ENCODE measurements at regions not wholly inside any gene's neighbourhood (a gene's known extent, or its start where the extent isn't known, plus 50 kb on each side); places are given as distances from the start of the nearest gene placed in this dataset.
"Not testable (repeated sequence)": the region's sequence is repeated elsewhere in the genome, so short reads cannot be mapped to it uniquely, and the experiment has no call there.

DNA sequence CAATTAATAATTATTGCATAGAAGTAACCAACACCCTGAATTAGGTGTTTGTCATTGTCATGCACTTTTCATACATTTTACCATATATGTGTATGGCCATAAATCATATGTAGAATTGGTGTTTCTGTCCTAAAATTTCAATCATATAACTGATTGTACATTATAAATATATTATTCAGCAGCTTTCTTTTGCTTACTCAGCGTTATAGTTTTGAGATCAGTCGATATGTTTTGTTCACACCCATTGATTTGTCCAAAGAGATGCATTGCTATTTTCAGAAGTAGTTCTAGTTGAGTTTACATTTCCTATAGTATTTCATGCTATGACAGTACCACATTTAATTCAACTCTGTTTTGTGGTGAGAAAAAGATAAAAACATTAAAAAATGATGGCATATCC, 50.5 kb upstream of the PARP4 start:
- no peak for DNase-seq

DNA sequence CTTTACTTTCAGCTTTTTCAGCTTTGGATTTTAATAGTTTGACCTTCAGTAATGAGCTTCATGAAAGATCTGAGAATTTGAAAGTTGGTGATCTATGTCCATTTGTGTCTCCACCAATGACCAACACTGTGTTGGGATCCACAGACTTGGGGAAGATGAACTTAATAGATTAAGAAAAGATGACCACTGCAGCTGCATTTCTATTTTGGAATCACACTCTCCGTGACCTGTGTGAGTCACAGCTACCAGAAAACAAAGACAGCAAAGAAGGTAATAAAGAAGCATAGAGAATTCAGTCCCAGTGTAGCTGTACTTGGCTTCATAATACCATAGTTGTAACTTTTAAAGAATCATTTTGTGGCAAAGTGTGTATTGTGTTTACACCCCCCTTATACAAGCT, 51.4 kb upstream of the PARP4 start:
- not testable (repeated sequence) for DNase-seq

DNA sequence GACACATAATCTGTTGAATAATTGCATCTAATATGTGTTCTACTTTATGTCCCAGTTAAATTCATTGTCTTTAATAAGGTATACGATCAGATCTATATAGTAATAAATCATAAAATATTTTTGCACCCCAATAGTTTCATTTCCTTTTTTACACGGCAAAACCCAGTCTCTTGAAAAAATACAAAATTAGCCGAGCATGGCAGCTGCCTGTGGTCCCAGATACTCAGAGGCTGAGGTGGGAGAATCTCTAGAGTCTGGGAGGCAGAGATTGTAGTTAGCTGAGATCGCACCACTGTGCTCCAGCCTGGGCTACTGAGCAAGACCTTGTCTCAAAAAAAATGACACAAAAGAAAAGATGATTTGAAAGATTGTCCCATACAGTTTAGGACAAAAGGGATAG, 52.3 kb upstream of the PARP4 start:
- DNase-seq = no peak

DNA sequence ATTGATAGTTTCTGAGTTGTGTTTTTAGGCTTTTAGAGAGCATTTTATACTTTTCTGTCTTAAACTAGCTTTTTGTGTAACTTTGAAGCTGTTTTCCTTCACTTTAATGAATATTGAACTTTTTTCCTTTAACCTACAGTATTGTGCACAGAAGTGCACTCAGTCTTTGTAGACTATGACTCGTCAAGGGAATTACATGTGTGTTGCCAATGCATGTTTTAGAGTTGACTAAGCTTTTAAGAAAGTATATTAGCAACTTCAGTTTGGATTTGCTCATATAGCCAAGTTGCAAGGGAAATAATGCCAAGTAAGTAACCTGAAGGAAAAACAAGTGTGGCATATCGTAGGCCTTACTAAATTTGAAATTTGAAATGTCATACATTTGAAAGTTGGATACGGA, 55.0 kb upstream of the PARP4 start:
- not testable (repeated sequence) for DNase-seq

DNA sequence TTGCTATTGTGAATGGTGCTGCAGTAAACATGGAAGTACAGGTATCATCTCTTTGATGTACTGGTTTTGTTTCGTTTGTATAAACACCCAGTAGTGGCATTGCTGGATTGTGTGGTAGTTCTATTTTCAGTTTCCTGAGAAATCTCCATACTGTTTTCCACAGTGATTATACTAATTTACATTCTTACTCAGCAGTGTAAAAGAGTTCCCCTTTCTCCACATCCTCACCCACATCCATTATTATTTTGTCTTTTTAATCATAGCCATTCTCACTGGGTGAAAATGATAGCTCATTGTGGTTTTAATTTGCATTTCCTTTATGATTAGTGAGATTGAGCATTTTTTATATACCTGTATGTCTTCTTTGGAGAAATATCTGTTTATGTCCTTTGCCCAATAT, 62.3 kb upstream of the PARP4 start:
- DNase-seq = no peak

DNA sequence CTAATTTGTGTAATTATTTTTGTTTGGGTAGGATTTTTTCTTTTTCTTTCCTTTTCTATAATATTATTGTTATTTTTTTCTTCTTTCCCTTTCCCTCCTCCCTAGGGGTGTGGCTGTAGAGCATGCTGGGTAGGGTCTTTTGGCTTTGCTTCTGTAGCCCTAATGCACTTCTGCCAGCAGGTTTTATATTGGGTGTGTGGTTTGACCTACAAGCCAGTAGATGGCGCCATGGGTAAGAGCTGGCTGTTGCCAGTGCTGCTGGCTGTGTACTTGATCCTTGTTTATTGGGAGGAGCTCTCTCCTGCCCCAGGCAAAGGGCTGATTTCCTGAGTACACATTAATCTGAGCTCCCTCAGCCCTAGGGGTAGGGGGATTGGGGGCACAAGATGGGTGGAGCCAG, 67.7 kb upstream of the PARP4 start:
- DNase-seq = peak; percentile 6

DNA sequence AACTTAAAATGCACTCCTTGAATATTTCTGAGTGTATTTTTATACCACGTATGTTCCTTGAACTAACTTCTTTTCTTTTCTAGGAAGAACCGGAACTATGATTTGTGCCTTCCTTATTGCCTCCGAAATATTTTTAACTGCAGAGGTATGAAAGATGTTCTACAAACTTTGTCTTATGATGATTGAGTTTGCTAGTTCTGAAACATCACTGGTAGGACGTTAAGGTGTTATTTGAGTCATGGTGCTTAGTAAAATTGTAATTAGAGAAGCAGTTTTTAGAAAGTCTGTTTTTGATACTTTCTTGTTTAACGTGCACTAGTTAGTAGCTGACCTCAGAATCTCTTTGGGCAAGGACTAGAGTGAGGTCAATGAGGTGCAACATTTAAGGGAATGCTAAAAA, 69.0 kb upstream of the PARP4 start:
- not testable (repeated sequence) for DNase-seq

DNA sequence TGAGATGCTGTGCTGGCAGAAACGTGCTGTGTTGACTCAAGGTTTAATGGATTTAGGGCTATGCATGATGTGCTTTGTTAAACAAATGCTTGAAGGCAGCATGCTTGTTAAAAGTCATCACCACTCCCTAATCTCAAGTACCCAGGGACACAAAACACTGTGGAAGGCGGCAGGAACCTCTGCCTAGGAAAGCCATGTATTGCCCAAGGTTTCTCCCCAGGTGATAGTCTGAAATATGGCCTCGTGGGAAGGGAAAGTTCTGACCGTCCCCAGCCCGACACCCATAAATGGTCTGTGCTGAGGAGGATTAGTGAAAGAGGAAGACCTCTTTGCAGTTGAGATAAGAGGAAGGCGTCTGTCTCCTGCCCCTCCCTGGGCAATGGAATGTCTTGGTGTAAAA, 79.1 kb upstream of the PARP4 start:
- not testable (repeated sequence) for DNase-seq

DNA sequence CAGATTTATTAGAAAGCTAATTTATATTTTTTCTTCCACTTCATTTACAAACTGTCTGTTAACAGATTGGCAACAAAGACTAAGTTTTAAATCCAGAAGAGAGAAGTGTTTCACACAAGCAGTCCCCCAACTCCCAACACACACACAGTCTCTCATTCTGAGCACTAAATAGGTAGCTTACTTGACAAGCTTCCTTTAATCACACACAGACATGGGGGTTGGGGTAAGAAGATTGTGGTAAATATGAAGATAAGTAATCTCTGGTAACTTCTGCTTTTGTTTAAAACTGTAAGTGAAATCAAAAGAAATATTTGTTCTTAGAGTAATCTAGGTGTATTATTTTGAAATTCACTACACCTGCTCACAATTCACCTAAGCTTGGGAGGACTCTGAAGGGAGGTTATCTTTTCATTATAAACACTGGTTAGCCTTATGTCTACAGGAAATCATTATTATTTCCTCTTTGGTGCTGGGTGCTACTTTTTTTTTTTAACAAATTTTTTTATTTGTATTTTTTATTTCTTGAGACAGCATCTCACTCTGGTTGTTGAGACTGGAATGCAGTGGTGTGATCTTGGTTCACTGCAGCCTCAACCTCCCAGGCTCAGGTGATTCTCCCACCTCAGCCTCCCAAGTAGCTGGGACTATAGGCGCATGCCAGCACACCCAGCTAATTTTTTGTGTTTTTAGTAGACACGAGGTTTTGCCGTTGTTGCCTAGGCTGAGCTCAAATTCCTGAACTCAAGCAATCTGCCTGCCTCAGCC, 82.1 kb upstream of the ATP12A start:
- not testable (repeated sequence) for DNase-seq

DNA sequence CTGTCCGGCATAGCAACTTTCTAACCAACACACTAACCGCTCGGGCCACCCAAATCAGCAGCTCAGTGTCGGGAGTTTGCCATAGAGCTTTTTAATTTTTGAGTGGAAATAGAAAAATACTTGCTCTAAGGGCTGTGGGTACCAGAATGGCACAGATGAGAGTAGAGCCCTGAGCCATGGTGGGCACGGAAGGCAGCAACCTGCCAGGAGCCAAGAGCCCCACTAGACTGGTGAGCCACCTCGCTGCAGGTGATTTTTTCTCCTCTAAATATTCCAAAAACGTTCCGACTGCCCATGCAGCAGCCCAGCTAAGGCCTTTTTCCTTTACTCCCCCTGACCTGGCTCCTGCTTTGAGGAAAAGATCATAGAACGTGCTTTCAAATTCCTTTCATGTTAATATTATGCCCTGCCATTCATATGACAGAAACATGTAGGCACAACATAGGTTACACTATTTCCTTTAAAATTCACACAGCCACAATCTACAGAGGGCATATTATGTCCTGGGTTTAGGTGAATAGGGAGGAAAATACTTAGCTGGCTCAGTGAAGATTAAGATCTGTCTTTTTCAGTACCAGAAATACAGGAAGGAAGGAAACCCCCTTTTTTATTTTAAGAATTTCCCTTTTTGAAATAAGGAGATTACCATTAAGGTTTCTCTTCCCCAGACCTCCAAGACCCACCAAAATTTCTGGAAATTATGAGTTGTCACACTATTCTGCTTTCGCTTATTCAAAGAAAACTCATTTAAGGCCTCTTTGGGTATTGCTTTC, 81.0 kb upstream of the ATP12A start:
- not testable (repeated sequence) for DNase-seq

DNA sequence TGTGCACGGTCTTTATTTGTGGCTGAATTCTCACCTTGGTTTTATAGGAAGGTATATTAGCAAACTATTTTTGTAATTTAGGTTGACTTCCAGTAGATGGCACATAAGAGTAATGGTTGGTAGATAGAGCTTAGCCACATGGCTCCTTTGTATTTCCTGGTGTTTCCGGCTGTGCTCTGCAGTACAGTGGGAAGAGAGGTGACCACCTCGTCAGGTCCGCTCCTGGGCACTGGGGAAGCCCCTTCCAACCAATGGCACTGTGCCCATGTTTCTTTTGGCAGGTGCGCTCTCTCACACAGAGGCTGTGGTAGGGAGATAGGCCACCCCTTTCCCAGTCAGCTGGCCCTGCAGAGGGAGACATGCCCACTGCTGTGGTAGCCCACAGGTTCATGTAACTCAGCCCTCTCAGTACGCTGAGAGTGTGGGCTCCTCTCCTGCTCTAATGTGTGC, 74.3 kb upstream of the ATP12A start:
- DNase-seq = no peak

DNA sequence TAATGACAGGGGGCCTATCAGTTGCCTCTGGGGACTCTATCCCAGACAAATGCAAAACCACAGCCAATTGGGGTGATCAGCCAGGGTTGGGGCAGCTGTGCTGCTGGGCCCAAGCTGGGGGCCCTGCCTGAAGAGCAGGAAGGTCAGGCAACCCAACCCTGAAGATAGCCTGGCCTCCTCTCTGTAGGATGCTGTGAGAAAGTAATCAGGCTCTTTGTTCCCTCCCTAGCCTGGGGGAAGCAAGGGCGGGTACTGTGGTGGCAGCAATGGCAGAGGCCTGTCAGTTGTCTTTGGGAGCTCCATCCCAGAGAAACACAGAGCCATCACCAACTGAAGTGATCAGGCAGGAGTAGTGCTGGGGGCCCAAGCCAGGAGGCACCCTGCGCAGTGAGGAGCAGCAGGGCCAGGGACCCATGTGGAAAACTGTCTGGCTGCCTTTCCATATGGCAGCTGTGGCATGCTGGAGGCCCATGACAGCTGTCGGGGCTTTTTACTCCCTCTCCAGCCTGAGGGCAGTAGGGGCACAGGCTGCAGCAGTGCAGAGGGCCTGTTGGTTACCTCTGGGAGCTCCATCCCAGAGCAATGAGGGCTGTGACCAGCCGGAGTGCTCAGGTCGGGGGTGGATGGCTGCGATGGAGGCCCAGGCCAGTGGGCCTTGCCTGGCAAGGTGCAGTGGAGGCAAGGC, 73.6 kb upstream of the ATP12A start:
- no peak for DNase-seq

DNA sequence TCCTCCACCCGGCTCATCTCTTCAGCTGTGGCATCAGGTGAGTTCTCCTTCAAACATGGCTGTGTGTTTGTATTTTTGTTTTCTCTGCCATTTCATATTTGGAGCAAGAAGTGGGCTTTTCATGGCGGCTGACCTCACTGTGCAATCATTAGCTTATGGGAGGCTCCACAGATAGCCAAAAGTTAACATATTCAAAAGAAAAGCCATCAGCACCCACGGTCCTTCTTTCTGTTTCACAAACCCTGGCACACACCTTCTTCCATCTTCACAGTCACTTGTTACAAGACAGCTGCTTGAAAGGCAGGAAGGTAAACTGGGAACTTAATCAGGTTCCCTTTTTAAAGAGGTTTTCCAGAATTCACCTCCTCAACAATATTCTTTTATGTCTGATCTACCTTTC, 69.3 kb upstream of the ATP12A start:
- DNase-seq = no peak

DNA sequence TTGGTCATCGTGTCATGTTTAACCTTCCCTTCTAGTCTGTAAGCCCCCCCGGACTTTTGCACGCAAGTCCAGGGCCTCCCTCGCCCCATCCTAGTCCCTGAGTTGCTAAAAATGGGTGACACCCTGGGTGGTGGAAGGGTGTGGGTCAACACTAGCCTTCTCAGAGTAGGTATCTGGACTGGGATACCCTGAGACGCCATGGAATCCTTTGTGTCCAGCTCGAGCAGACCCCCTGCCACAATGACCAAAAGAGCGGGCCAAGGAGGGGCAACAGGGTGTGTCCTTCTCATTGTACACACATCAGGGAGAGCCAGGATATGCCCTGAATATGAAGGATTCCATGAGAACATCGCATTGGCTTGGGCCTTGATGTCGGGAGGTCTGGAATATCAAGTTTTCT, 67.5 kb upstream of the ATP12A start:
- DNase-seq = no peak

DNA sequence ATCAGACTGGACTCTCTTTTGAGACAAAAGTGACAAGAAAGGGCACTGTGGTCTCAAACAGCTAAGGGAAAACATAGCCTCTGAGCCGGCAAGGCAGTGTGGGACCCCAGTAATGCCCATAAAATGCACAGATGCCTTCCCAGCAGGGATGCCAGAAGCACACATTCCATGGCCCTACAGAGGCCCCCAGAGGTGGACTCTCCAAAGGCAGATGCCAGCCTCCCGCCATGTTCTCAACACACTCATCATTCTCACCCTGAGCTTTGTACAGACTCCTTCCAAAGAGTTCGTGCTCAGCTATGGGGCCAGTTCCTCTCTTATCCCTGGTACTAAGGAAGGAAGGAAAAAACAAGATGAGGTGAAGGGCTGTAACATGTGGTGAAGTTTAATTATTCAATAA, 67.1 kb upstream of the ATP12A start:
- DNase-seq = no peak

DNA sequence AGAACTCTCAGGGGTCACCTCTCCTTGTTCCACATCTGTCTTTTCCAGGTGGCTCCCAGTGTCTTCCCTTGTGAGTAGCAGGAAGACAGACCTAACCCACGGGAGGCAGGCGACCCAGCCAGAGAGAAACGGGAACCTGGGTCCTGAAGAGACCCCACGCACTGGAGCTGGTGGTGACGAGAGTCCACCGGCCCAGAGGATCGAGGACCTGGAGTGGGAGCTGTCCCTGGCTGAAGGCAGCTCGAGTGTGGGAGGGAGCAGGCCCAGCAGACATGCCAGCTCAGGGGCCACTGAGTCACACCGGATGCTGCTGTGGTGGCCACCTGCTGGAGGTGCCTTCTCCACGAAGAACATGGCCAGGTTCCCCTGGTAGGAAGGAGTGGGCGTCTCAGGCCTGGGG, 66.5 kb upstream of the ATP12A start:
- no peak for DNase-seq

DNA sequence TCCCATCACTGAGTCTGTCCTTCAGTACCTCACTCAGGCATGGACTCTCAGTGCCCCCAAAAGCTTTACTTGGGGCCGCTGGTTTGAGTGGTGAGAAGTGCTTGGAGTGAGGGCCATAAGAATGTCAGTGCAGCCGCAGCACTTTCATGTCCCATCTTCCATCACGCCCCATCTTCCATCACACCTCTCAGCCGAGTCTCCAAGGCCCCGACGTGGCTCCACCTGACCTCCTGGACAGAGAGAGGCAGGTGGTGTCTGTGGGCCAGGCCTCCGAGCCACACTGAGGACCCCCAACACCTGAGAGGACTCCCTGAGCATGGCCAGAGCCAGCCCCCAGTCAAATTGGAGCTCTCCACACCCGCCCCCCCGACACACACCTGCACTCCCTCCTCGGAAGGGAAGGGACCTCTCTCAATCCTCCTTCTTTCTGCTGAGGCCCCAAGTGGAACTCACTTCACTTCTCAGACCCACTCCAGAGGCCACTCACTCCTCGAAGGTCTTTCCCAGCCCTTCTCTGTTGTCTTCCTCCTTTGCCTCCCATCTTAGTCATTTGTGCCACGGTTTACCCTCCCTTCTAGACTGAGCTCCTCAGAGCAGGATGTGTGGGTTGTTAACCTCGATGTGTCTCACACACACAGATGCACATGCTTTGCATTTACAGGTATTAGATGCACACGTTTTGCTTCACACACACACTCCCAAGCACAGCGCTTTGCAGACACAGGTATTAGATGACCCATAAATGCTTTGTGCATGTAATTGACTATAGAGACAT, 65.7 kb upstream of the ATP12A start:
- DNase-seq = no peak

DNA sequence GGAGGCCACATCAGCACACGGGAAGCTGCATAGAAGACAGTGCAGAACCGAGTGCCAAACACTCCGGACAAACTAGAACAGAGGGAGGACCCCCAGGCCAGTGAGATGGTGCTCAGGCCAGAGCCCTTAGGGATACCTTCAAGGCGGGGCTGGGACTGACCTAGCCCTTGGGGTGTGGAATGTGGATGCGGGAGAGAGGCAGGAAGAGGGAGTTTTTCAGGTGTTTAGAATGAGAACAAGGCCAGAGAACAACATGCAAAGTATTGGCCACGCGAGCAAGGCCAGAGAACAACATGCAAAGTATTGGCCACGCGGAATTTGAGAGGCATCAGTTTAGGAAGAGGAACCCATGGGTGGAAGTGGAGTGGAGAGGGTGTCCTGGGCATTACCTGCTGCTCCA, 65.1 kb upstream of the ATP12A start:
- DNase-seq = no peak

DNA sequence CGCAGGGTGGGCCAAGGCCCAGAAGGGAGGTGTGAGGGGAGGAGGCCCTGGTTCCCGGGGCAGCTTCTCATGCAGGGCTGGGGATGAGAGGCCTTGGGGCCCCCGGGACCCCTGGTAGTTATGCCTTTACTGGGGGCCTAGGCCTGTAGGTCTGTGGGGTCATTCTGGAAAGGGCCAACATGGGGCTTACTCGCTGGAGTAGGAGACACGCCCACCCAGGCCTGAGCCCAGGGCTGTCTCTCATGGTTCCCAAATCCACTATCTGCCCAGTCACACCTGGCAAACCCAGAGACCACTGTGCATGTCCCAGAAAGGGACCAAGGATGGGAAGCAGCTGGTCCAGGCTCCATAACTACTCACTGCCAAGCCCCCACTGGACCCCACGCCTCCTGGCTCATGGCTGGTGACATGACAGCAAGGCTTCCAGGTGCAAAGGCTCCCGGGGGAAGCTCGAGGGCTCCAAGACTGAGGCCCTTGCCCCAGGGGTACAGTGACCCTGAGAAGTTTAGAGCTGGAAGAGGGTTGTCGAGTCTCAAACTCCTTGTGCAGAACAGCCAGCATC, 64.2 kb upstream of the ATP12A start:
- DNase-seq = no peak

DNA sequence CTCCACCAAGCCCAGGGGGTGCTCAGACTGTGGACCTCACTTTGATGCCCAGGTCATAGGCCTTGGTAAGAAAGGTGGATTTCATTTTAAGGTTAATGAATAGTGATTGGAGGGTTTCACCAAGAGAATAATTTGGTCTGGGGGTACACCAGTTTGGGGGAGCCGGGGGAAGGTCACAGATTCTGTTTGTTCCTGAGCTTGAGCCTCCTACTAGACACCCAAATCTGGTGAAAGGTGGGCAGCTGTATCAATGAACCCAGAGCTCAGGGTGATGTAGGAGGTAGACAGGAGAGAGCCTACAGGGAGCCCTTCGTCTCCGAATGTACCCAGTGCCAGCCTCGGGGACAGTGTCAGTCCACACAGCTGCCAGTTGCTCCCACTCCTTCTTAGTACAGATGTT, 63.7 kb upstream of the ATP12A start:
- DNase-seq = no peak

DNA sequence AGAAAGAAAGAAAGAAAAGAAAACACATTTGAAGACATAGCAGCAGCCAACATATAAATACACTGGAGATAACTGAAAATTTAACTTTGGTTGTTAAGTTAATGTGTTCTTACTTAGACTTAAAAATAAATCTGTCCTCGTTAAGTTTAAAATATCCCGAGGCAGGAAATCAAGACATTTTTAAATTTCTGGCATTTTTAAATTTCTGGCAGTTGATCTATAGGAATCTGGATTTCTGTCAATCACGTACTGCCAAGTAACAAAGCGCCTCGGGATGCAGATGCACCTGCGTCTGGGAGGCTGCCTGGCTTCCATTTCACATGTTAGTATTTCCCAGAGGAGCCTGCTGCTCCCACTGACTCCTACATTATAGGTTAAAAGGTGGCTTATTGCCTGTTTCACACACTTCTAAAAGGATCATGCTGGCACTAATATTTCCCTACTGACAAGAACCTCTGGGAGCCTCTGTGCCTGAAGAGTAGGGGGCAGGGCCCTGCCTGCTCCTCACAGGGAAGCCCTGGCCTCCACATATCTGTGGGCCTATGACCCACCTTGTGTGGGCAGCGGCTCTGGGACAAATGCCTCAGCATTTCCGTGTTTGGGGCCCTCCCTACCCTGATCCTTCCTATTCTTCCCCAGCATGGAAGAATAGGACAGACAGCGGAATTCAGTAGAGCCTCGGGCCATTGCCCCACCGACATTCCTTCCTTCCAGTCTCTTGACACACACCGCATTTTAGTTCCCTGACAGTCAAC, 62.8 kb upstream of the ATP12A start:
- DNase-seq = no peak

Measured in stimulated activated CD4-positive, alpha-beta T cell treated with anti-CD3 and anti-CD28 coated beads, Interleukin-1b, Interleukin-23, amount 100 ng/mL, for 48 hours (primary cell).